OCI-LY3 (cell line): ENCODE measurements at regions not wholly inside any gene's neighbourhood (a gene's known extent, or its start where the extent isn't known, plus 50 kb on each side); places are given as distances from the start of the nearest gene placed in this dataset.

Experiments
- H2AFZ ChIP-seq: fragments of 200-600, 300-600 bp; shearing (Covaris generic); 2 replicates; pipeline ENCODE4 v1.6.0; 2014; ENCODE audit warnings: antibody characterized with exemption, low read depth, low read length
- H3K27ac ChIP-seq: fragments of 200-600, 300-600 bp; sonication (generic); 2 replicates; pipeline ENCODE4 v1.5.1; 2014; ENCODE audit warnings: mild to moderate bottlenecking, low read length, moderate library complexity, mixed read lengths
- H3K27me3 ChIP-seq: fragments of 200-600, 300-600 bp; sonication (generic); 2 replicates; pipeline ENCODE4 v1.6.1; 2014; ENCODE audit warnings: low read depth, low read length, mixed read lengths
- H3K36me3 ChIP-seq: fragments of 200-600, 300-600 bp; sonication (generic); replicated peaks from 2 replicates; pipeline ENCODE3; 2014; ENCODE audit warnings: low read depth, low read length, mixed read lengths
- H3K4me1 ChIP-seq: fragments of 300-600, 200-600 bp; sonication (generic); 2 replicates; pipeline ENCODE4 v1.6.1; 2014; ENCODE audit warnings: low read length, mixed read lengths
- H3K4me2 ChIP-seq: fragments of 200-600, 300-600 bp; sonication (generic); 2 replicates; pipeline ENCODE4 v1.6.1; 2014; ENCODE audit warnings: low read length, mixed read lengths
- H3K4me3 ChIP-seq: fragments of 300-600, 200-600 bp; sonication (generic); 2 replicates; pipeline ENCODE4 v1.5.1; 2014; ENCODE audit warnings: antibody characterized with exemption, mild to moderate bottlenecking, low read length, moderate library complexity
- H3K79me2 ChIP-seq: fragments of 300-600, 200-600 bp; shearing (Covaris generic); 2 replicates; pipeline ENCODE4 v1.6.1; 2014; ENCODE audit warnings: mild to moderate bottlenecking, low read length, mixed read lengths
- H3K9ac ChIP-seq: fragments of 300-600, 200-600 bp; shearing (Covaris generic); 2 replicates; pipeline ENCODE4 v1.6.0; 2014; ENCODE audit warnings: mild to moderate bottlenecking, low read length, moderate library complexity
- H3K9me3 ChIP-seq: fragments of 200-600, 300-600 bp; shearing (Covaris generic); 2 replicates; pipeline ENCODE4 v1.6.1; 2014; ENCODE audit warnings: low read length, mixed read lengths; ENCODE audit not compliant: insufficient read depth
- H4K20me1 ChIP-seq: fragments of 200-600, 300-600 bp; sonication (generic); 2 replicates; pipeline ENCODE4 v1.6.1; 2016; ENCODE audit warnings: low read length, mixed read lengths; ENCODE audit not compliant: insufficient read depth
- CTCF ChIP-seq: fragments of 200-600, 300-600 bp; sonication (generic); IDR thresholded peaks from 2 replicates; pipeline ENCODE4 v1.5.1; 2014; ENCODE audit warnings: antibody characterized with exemption, low read length, low read depth
- EZH2phosphoT487 ChIP-seq: fragments of 200-600 bp; shearing (Covaris generic); IDR thresholded peaks from 2 replicates; pipeline ENCODE4 v1.6.1; 2018; ENCODE audit warnings: antibody characterized with exemption, mixed run types, low read depth

DNA sequence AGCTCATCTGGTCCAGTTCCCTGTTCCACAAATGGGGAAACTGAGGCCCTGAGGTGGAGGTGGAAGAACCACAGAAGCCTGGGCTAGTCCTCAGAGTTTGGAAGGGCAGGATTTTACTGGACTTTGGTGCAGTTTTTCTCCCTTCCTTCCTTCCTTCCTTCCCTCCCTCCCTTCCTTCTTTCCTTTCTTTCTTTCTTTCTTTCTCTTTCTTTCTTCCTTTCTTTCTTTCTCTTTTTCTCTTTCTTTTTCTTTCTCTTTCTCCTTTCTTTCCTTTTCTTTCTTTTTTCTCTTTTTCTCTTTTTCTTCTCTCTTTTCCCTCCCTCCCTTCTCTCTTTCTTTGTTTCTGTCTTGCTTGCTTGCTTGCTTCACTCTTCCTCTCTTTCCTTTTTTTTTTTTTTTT lies 95.7 kb upstream of the TBX3 start:
- Histone ChIP-seq H3K9me3 (no peaks in the 10 kb centered on the region), H3K27me3 (no peaks in the 10 kb centered on the region), H2AFZ (no peak overlapping the region), H3K4me2 (no peak overlapping the region), H3K9ac (no peak overlapping the region), H4K20me1 (no peaks in the 10 kb centered on the region), H3K4me1 (no peaks in the 10 kb centered on the region), H3K27ac (no peak overlapping the region), H3K79me2 (no peaks in the 10 kb centered on the region), H3K4me3 (no peak overlapping the region), H3K36me3 (no peaks in the 10 kb centered on the region)
- TF ChIP-seq EZH2phosphoT487 (no peak), CTCF (no peak)

DNA sequence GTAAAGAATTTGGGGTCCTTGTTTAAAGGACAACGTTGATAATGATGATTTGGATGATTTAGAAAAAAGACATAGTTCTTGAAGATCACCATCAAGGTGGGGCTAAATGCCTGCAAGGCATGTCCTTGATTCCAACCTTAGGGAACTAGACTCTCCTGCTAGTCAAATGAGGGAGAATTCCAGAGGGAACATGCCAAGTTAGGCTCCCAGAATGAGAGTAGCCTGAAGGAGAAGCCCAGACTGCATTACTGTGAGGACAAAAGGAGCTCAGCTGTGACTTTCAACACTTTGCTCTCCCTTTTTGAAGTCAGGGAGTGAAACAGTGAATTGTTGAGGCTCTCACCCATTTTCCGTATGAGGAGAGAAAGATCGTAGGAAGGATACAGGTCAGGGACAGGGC lies 95.2 kb upstream of the TBX3 start:
- Histone ChIP-seq H3K4me3 (no peak overlapping the region), H3K36me3 (no peaks in the 10 kb centered on the region), H3K27ac (no peak overlapping the region), H2AFZ (no peak overlapping the region), H3K4me1 (no peaks in the 10 kb centered on the region), H3K79me2 (no peaks in the 10 kb centered on the region), H3K27me3 (no peaks in the 10 kb centered on the region), H4K20me1 (no peaks in the 10 kb centered on the region), H3K9ac (no peak overlapping the region), H3K9me3 (no peaks in the 10 kb centered on the region), H3K4me2 (no peak overlapping the region)
- TF ChIP-seq EZH2phosphoT487 (no peak), CTCF (no peak)

DNA sequence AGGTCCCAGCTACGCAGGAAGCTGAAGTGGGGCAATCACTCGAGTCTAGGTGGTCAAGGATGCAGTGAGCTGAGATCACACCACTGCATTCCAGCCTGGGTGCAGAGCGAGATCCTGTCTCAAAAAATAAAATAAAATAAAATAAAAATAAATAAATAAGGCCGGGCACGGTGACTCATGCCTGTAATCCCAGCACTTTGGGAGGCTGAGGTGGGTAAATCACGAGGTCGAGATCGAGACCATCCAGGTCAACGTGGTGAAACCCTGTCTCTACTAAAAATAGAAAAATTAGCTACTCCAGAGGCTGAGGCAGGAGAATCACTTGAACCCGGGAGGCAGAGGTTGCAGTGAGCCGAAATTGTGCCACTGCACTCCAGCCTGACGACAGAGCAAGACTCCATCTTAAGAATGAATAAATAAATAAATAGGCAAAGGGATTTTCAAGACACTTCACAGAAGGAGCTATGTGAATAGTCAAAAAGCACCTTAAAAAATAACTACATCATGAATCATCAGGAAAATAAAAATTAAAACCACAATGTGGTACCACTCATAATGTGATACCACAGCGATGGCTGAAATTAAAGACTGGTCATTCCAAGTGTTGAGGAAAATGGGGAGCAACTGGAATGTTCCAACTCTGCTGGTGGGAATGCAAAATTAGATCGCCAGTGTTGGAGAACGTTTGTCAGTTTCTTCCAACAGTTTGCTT lies 92.9 kb upstream of the TBX3 start:
- no peaks in the 10 kb centered on the region for H3K79me2 ChIP-seq
- no peak overlapping the region for H3K9ac ChIP-seq
- H4K20me1 ChIP-seq = no peaks in the 10 kb centered on the region
- no peak overlapping the region for H3K4me3 ChIP-seq
- no peaks in the 10 kb centered on the region for H3K36me3 ChIP-seq
- no peaks in the 10 kb centered on the region for H3K4me1 ChIP-seq
- no peaks in the 10 kb centered on the region for H3K27me3 ChIP-seq
- H3K27ac ChIP-seq = no peak overlapping the region
- H3K9me3 ChIP-seq = no peaks in the 10 kb centered on the region
- H3K4me2 ChIP-seq = no peak overlapping the region
- no peak overlapping the region for H2AFZ ChIP-seq
- TF ChIP-seq EZH2phosphoT487 = no peak

DNA sequence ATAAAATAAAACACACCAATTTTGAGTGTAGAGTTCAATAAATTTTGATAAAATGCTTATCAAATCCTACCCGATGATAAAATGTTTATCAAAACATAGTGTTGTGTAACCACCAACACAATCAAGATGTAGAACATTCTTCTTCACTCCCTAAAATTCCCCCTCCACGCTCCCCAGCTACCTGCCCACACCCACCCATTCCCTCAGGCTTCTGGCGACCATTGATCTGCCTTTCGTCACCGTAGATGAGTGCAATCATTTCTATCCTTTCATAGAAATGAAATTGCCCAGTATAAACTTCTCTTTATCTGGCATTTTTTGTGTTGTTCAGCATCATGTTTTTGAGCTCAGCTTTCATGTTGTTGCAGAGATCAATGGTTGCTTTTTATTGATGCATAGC lies 90.7 kb upstream of the TBX3 start:
- no peaks in the 10 kb centered on the region for H3K27me3 ChIP-seq
- no peak for TF ChIP-seq CTCF
- TF ChIP-seq EZH2phosphoT487 = no peak

More for the DNA sequence above, 90.7 kb upstream of the TBX3 start:
- H3K79me2 ChIP-seq = no peaks in the 10 kb centered on the region
- no peaks in the 10 kb centered on the region for H3K36me3 ChIP-seq
- H3K4me3 ChIP-seq = no peak overlapping the region
- H3K27ac ChIP-seq = no peak overlapping the region
- no peaks in the 10 kb centered on the region for H3K4me1 ChIP-seq
- H2AFZ ChIP-seq = no peak overlapping the region
- no peaks in the 10 kb centered on the region for H3K9me3 ChIP-seq
- H3K4me2 ChIP-seq = no peak overlapping the region
- no peaks in the 10 kb centered on the region for H4K20me1 ChIP-seq
- no peak overlapping the region for H3K9ac ChIP-seq
